ENCODE measurements at regions not wholly inside any gene's neighbourhood (a gene's known extent, or its start where the extent isn't known, plus 50 kb on each side); places are given as distances from the start of the nearest gene placed in this dataset.

DNA sequence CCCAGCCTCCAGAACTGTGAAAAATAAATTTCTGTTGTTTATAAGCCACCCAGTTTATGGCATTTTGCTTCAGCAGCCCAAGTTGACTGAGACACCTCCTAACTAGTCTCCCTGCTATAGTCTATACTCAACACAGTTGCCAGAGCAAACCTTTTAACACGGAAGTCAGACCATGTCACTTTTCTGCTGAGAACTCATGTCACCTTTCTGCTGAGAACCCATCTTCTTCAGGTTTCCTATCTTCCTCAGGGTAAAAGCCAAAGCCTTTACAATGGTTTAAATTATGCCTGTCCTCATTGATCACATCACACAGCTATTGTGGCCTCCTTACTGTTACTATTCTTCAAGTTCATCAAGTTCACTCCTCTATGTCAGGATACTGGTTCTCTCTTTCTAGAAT, 74.3 kb upstream of the SOX6 start:
- DNase-seq, result no peak

DNA sequence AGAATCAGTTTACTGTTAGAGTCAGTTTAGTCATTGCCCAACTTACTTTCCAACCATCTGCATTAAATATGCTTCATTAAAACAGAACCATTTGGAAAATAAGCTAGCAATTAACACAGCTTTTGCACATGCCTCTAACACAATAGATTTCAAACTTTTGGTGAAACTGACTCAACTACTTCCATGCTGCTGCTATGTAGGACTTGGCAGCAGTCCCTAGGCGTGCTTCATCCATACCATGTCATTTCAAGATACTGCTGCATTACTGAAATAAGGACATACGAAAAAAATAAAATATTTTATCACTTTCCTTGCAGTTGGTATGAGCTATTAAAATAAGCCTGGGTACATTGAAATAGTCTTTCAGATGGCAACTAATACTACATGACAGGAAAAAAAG, 65.5 kb upstream of the SOX6 start:
- DNase-seq, result no peak

- DNase-seq, result peak; percentile 46
These were observed 62.2 kb upstream of the SOX6 start for GRCh38 chr11:16418428-16419097.

DNA sequence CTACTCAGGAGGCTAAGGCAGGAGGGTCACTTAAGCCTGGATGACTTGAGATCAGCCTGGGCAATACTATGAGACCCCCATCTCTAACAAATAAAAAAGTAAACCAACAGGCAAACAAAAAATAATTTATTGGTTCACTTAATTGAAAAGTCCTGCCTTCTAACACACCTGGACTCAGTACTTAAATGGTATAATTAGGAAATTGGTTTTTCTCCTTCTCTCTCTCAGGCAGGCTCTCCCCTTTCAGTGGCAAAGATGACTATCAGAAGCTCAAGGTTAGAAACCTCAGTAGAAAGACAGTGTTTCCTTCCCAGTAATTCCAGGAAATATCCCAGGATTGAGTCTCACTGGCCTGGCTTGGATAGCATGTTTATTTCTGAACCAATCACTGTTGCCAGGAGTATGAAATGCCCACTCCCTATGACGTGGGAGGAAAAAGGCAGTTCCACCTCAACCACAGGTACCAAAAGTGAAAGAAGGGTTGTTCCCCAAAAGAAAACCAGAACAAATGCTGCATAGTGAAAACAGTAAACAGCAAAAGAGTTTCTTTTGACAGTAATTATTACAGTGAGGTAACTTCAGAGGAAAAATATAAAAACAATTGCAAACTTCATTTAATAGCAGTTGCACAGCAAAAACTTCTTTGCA, 56.3 kb upstream of the SOX6 start:
- DNase-seq, result no peak

DNA sequence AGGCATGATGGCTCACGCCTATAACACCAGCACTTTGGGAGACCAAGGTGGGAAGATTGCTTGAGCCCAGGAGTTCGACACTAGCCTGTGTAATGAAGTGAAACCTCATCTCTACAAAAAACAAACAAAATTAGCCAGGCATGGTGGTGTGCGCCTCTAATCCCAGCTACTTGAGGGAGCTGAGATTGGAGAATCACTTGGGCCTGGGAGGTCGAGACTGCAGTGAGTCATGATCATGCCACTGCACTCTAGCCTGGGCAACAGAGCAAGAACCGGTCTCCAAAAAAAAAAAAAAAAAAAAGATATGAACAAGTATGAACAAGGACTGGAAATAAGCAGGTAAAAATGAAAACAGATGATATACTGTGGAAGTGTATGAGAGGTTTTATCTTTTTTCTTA, 54.1 kb upstream of the SOX6 start:
- no peak for DNase-seq

DNA sequence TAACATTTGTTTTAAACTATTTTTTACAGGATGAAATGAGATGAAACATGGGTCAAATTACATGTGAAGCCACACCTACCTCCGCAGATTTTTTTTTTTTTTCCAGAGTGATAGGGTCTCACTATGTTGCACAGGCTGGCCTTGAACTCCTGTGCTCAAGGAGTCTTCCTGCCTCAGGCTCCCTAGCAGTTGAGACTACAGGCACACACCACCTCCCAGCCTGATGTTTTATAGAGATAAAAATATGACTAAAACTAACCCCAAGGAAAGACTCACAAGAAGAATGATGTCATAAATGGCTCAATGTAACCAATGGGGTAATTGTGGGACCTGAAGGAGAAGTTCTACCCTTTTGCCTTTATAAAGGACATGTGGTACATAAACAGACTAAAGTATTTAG, 52.3 kb upstream of the SOX6 start:
- no peak for DNase-seq

DNA sequence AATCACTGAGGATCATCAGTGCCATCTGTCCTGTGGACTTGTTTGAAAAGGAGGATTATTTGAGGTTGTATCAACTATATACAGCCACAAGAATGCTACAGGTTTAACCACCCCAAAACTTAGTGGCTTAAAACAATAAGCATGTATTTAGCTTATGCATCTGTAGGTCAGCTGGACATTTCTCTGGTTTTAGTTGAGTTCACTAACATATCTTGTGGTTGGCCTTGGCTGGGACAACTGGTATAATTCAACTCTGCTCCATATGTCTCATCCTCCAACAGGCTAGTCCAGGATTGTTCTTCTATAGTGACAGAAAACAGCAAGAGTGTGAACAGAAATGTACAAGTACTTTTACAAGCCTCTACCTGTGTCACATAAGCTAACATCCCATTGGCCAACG, 49.9 kb upstream of the SOX6 start:
- no peak for DNase-seq
